A549 (cell line): ENCODE measurements at regions not wholly inside any gene's neighbourhood (a gene's known extent, or its start where the extent isn't known, plus 50 kb on each side); places are given as distances from the start of the nearest gene placed in this dataset.

Source experiments
- CTCF ChIP-seq: fragments of >200 bp; sonication (Bioruptor Twin); formaldehyde crosslinking; IDR thresholded peaks from 3 replicates; pipeline ENCODE4 v1.5.1; 2016
- ELK1 ChIP-seq: fragments of 150-350 bp; IDR thresholded peaks from 2 replicates; pipeline ENCODE4 v1.6.1; 2014; ENCODE audit warnings: low read depth, mild to moderate bottlenecking, low read length
- HMGXB4 ChIP-seq: fragments of 250-450 bp; sonication (Bioruptor Pico); IDR thresholded peaks from 2 replicates; pipeline ENCODE4 v1.5.0; 2021; ENCODE audit warnings: mild to moderate bottlenecking, moderate library complexity, borderline replicate concordance
- NR3C1 ChIP-seq: fragments of >200 bp; sonication (Bioruptor Twin); formaldehyde crosslinking; IDR thresholded peaks from 3 replicates; pipeline ENCODE4 v1.6.1; 2017
- RNF2 ChIP-seq: fragments of 200-600 bp; sonication (generic); IDR thresholded peaks from 2 replicates; pipeline ENCODE4 v1.6.1; 2016; ENCODE audit warnings: low read depth, mild to moderate bottlenecking, antibody characterized with exemption, moderate library complexity, borderline replicate concordance
- TFCP2L1 ChIP-seq: fragments of 250-450 bp; sonication (Bioruptor Pico); IDR thresholded peaks from 2 replicates; pipeline ENCODE4 v1.5.0; 2021; ENCODE audit warnings: mild to moderate bottlenecking

GRCh38 chr5:1942630-1943029 is 59.9 kb upstream of the IRX4 start:
- TF ChIP-seq TFCP2L1 (CRISPR knock-in tag): no peak
- TF ChIP-seq HMGXB4 (CRISPR knock-in tag): no peak
- TF ChIP-seq CTCF: no peak
- TF ChIP-seq ELK1: no peak
- no peak for TF ChIP-seq NR3C1
- no peak for TF ChIP-seq RNF2
